ENCODE measurements at regions not wholly inside any gene's neighbourhood (a gene's known extent, or its start where the extent isn't known, plus 50 kb on each side); places are given as distances from the start of the nearest gene placed in this dataset.

DNA sequence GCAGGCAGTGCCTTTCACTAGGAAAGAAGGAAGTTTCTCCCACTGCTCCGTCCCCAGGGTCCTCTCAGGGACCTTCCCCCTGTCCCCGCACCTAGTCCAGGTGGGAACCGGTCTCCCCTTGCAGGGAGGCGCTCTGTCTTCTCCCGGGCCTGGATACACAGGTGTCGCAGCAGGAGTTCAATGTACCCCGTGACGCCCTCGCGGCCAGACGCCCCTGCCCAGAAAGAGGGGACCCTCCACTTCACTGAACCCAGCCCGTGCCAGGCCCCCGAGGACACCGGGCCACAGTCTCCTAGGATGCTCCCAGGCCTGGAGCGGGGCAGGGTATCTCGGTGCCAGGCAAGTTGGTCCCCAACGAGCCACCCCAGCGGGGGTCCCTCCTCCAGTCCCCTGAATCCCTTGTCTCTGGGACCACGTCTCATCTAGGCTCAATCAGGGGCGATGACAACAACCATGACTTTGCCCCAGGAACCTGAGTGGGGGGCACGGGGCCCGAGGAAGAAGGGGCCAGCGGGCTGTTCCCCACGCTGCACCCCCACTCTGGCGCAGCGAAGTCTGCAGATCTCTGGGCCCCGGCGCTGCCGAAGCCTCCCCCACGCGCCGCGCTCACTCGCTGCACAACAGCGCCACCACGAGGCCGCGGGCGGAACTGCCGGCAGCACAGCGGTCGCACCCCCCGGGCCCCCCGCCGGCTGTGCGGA lies 103.0 kb downstream of the EDN3 start:
- DNase-seq (ENCODE audit: low read depth): peak; percentile 68

DNA sequence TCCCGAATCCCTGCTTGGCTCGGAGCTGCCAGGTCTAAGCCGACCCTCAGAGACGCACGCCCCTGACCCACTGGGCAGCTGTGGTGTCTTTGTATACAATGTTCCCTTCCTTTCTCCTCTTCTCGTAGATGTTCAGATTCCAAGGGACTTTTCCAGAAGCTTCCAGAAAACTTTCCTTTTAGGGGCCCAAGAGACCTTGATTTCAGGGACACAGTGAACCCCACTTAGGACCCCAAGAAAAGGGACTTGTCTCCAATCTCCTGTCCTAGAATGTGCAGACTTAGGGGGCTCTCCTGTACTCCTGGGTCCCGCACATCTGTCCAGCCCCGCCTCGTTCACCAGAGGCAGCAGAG lies 103.5 kb downstream of the EDN3 start:
- DNase-seq (ENCODE audit: low read depth): no peak

DNA sequence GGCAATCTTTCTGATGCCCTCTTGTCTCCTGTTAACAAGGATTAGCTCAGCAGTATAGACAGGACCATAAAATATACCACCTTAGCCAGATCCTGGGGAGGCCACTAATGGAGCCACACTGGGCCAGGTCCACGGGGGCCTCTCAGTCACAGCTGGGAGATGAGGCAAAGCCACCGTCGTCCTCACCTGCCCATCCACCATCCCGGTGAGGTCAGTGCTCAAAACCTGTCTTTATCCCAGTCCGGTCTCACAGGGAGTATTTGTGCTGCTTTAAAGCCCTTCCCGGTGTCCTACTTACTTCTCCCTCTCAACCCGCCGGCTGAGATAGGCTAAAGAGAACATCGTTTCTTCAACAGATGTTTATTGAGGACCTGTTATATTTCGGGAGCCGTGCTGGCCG lies 104.3 kb downstream of the EDN3 start:
- no peak for DNase-seq (ENCODE audit: low read depth)

DNA sequence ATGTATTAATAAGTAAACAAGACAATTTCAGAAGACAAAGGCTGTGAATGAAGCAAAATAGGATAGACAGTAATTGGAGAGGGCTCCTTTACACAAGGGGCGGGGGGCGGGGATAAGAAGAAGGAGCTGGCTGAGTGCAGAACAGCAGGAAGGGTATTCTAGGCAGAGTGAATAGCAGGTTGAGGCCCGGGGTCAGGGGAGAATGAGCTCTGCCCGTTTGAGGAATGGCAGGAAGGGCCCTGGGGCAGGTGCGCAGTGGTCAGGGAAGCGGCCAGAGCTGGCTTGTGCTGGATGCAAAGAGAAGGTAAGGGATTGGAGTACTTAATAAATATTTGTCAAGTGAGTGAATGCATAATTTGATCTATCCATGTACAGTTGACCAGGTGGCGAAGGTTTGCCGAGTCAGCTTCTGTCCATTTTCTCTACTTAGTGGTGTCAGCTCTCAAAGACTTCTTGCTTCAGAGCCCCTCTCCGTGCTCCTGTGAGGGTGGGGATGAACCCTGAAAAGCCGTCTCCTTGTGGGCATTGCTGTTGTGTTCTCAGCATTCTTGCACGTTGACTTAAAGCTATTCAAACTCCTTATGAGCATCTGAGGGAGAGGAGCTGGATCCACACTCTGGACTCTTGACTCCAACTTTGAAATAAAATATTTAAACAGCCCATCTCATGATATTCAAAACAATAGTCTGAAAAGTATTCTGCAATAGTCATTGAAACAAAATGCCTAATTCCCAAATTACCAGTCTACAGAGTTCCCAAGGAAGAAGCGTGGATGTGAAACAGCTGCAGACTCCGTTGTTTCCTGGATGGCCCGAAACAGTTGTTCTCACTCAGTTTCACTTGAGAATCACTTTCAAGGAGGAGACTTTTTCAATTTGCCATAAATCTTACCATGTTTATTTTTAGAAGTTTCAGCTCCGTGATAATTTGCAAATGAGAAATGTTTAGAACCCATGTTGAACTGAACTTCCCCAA lies 105.1 kb downstream of the EDN3 start:
- DNase-seq (ENCODE audit: low read depth): no peak

DNA sequence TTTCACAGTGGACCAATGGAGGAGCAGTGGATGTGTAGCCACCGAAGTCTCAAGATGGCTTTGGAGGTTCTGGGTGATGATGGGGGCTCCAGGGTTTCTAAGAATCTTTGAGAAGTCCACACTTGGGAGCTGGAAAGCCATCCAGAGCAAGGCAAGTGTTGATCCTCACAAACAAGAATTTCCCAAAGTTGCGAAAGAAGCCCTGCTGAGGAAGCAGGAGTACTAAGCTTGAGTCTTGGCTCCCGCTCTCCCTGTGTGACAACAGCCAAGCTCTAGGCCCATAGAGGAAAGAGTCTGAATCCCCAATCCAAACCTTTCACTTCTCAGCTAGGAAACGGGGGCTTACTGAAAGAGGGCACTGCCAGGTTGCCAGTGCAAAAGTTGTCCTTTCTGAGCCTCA lies 106.0 kb downstream of the EDN3 start:
- DNase-seq (ENCODE audit: low read depth): no peak

- no peak for DNase-seq (ENCODE audit: low read depth)
Measured at GRCh38 chr20:59411170-59411569, 110.8 kb downstream of the EDN3 start.

GRCh38 chr20:59411589-59411988 lies 111.2 kb downstream of the EDN3 start:
- DNase-seq (ENCODE audit: low read depth): no peak

DNA sequence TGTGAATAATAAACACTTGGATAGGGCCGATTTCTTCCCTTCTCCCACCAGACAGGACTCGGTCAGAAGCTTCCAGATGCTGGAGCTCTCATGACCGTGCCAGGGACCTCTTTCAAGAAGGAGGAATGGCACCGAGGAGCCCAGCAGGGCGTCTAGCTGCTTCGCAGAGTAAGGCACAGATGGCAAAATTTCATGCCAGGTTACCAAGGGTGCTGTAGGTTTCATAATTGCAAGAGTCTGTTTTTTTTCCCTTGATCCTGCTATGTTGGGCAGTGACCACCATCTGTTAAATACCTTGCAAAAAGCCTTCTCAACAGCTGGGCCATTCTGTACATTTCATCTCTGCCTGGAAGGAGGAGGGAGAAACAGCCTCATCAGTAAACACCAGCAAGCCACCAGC lies 111.8 kb downstream of the EDN3 start:
- no peak for DNase-seq (ENCODE audit: low read depth)

DNA sequence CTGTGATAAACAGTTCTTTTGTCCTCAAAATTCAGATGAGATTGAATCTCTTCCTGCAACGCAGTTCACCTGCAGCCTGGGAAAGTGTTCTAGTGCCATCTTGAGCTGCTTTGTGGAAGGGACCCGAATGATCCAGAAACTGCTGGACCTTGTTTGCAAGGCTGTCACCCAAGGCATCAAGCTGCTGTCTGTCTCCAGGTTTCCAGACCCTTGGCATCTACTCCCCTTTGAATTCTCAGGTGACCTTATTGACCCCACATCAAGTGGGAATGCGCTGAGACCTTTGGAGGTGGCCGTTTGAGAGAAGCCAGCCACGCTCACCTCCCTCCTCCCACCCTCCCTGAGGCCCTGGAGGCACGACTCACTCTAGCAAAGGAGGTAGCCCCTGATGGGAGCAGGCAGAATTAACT lies 112.5 kb downstream of the EDN3 start:
- DNase-seq (ENCODE audit: low read depth): no peak

GRCh38 chr20:59413326-59413865 lies 113.0 kb downstream of the EDN3 start:
- DNase-seq (ENCODE audit: low read depth): no peak

- no peak for DNase-seq (ENCODE audit: low read depth)
Measured at GRCh38 chr20:59414936-59415623, 114.7 kb downstream of the EDN3 start.

GRCh38 chr20:59416916-59417315 lies 116.5 kb downstream of the EDN3 start:
- no peak for DNase-seq (ENCODE audit: low read depth)

- DNase-seq (ENCODE audit: low read depth): no peak
Measured at GRCh38 chr20:59421089-59421488, 120.7 kb downstream of the EDN3 start.

GRCh38 chr20:59421920-59422637 lies 121.7 kb downstream of the EDN3 start:
- no peak for DNase-seq (ENCODE audit: low read depth)

DNA sequence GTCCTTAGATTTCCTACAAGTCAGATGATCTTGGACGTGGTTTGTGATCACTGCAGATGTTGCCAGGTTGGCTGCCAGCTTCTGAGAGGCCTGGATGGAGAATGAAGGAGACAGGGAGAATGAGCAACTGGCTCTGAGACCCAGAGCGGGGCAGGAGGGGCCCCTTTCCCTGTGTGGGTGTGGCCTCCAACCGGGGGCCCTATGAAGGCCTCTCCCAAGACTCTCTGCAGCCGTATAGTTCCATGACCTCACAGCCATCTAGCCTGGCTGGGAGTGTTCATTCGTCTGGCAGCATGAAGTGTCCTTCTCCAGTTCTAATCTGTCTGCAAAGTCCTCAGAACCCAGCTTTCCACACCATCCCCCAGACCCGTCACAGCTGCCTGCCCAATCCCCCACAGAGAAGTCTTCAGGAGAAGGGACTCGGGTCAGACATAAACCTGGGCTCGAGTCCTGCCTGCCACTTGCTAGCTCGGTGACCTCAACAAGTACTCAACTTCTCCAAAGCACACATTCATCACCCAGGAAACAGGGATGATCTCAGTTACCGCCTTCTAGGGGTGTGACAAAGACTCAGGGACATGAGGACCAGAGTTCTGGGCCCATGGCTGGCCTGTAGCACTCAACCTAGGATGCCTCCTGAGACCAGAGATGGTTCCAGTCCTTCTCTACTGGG lies 122.6 kb downstream of the EDN3 start:
- DNase-seq (ENCODE audit: low read depth): no peak

DNA sequence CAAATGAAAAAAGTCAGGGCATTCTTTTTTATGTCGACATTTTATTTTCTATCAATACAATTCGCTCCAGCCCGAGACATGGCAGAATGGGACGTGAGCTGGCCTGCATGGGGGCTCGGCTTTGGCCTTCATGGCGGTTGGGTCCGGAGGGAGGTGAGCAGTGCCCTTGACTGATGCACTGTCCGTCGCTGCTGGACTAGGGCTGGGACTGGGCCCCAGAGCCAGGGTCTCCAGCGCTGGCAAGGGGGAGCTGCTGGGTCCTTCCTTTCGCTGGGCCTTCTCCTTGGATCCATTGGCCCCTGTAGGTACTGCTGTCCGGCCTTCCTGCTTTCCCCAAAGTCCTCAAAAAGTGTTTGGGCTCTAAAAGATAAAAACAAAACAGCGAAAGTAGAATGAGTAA lies 124.6 kb downstream of the EDN3 start:
- no peak for DNase-seq (ENCODE audit: low read depth)

- DNase-seq (ENCODE audit: low read depth): no peak
Measured at GRCh38 chr20:59425572-59425971, 125.2 kb downstream of the EDN3 start.

DNA sequence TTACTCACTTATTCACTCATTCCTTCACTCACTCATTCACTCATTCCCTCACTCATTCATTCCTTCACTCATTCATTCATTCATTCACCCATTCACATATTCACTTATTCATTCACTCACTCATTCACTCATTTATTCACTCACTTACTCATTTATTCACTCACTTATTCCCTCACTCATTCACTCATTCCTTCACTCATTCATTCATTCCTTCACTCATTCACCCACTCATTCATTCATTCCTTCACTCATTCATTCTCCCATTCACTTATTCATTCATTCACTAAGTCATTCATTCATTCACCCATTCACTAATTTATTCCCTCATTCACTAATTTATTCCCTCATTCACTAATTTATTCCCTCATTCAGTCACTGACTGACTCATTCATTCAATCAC lies 127.6 kb downstream of the EDN3 start:
- DNase-seq (ENCODE audit: low read depth): no peak

DNA sequence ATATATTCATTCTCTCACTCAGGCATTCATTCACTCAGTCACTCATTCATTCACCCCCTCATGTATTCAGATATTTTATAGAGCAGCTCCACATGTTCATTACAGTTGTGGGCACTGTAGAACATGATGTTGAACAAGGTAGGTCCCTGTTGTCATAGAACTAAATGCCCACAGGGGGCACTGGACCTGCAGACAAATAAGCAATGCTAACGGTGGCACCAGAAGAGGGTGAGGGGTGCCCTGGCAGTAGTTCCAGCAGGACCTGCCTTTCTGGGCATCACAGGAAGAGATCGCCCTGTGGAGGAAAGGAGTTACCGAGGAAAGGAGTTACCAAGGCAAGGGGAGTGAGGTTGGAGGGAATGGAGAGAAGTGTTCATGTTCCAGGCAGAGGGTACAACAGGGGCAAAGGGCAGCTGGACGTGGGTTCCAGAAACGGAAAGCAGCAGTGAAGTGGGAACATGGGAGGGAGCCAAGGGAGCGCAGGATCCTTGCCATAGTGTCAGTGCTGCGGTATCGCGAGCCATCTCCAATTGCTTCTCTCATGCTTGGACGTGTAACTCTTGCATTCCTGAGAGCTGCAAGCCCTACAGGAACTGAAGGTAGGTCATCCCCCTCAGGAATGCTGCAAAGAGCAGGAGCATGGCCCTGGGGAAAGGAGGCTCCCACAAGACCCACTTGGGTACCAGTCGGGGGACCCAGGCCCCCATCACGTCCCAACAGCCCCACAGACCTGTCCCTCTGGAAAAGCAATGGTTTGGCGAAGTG lies 128.2 kb downstream of the EDN3 start:
- no peak for DNase-seq (ENCODE audit: low read depth)

GRCh38 chr20:59429396-59429795 lies 129.0 kb downstream of the EDN3 start:
- DNase-seq (ENCODE audit: low read depth): no peak

DNA sequence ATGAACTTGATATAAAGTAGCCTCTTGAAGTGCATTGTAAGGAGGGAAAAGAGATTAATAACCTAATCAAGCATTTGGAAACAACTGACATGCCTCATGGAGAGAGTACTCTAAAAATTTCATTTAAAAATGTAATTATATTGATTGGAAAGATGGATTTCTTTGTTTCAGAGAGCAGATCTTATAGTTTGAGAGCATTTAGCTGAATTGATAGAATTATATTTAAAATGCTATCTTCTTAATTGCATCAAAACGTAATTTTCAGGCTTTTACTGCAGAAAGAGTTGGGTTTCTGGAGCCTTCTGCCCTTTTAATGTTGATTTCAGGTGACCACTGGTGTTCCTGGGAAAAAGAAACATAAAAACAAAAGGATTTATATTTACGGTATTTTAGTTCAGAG lies 130.6 kb downstream of the EDN3 start:
- no peak for DNase-seq (ENCODE audit: low read depth)

Data from activated T-cell treated with anti-CD3 and anti-CD28 coated beads for 1 hour (primary cell).